NCI-H187 treated with DMSO at 0.1 percent for 48 hours (cell line): ENCODE measurements at regions not wholly inside any gene's neighbourhood (a gene's known extent, or its start where the extent isn't known, plus 50 kb on each side); places are given as distances from the start of the nearest gene placed in this dataset.
"Not testable (repeated sequence)": the region's sequence is repeated elsewhere in the genome, so short reads cannot be mapped to it uniquely, and the experiment has no call there.

Experiments
- DNase-seq: peaks from one replicate; lab custom pipeline; 2025; lab: John Stamatoyannopoulos, UW

DNA sequence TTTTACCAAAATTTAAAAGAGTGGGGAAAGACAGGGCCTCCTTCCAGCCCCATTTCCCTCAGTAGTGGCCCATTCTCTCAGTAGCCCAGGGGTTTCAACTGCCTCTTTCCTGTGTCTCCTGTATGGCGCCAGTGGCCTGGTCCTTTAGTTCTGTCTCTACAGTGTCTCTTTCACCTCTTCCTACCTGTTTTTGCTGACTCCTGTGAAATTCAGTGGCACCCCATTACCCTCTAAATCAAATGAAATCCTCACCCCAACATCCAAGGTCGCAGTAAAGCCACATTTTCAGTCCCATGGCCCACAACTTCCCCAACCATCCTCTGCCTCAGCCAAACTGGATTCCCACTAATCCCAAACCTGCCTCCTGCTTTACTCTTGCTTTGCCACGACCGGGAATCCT is 200.7 kb downstream of the IPMK start:
- no peak for DNase-seq

GRCh38 chr10:58066126-58066525 is 201.6 kb downstream of the IPMK start:
- no peak for DNase-seq

GRCh38 chr10:58065529-58065815 is 202.2 kb downstream of the IPMK start:
- no peak for DNase-seq

DNA sequence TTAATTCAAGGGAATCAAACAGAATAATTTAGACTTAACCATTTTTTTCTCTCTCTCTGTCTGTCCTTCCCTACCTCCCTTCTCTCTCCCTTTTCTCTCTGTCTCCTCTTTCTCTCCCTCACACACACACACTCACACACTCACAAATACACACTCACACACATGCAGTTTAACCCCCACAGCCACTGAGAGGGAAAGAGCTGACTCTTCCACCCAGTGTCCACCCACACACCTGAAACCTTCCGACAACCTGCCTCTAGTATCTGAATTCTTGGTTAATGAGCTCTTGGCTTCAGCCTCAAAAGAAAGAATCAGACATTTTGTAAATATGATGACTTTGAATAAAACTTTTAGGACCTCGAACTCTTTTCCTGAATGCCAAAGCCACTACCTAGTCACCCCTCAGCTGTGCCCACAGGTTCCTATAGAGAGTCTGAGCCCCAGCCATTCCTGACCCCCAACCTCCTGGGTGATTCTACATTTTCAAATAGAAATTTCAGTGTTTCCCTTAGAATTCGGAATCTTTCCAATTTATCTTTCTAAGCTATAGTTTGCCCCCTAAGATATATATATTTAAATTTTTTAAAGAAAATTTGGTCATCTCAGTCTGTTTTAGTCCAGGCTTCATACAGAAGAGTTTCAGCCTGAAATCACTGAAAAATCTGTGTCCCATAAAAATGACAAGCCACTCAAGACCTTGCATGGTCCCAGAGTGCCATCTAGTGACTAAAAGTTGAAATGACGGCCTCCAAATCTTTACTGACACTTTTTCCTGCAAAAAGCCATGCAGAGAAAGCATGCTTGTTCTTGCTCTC is 202.8 kb downstream of the IPMK start:
- no peak for DNase-seq

DNA sequence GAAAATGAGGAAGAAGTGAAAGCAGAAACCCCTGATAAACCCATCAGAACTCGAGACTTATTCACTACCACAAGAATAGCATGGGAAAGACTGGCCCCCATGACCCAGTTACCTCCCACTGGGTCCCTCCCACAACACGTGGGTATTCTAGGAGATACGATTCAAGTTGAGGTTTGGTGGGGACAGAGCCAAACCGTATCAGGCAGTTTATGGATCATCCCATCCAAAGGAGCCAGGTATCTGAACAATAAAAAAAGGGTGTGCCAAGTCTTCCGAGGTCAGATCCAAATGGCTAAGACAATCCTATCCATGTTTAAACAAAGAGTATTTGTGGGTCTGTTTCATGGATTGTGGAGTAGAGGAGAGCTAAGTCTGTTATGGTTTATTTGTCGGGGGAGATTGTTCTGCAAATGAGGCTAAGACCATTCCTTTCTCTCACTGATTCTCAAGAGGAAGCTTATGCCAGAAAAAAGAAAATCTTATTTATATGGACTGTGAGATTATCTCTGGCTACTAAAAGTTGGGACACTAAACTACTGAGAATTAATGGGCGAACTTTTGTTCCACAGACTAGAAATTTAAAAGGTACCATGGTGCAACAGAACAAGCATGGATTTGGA is 203.7 kb downstream of the IPMK start:
- no peak for DNase-seq

DNA sequence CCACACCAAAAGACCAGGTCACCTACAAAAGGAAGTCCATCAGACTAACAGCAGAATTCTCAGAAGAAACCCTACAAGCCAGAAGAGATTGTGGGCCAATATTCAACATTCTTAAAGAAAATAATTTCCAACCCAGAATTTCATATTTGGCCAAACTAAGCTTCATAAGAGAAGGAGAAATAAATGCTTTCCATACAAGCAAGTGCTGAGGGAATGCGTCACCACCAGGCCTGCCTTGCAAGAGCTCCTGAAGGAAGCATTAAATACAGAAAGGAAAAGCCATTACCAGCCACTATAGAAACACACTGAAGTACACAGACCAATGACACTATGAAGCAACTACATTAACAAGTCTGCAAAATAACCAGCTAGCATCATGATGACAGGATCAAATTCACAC is 209.0 kb downstream of the IPMK start:
- DNase-seq, result not testable (repeated sequence)

DNA sequence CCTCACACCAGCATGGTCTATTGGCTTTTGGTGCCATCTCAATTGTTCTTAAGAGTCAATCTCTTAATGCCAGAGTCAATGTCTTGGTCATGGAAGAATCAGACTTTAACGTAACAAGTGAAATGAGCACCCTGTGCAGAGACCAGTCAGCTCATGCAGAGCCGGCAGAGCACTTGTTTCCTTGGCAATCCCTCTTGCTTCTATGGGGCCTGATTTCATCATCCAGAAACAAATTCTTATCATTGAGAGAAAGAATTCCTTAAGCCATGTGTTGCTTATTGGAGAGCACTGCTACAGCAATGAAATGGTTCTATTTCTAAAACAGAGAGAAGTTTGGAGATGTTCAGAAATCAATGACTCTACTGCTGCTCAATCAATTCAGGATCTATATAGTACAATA is 212.8 kb downstream of the IPMK start:
- no peak for DNase-seq

DNA sequence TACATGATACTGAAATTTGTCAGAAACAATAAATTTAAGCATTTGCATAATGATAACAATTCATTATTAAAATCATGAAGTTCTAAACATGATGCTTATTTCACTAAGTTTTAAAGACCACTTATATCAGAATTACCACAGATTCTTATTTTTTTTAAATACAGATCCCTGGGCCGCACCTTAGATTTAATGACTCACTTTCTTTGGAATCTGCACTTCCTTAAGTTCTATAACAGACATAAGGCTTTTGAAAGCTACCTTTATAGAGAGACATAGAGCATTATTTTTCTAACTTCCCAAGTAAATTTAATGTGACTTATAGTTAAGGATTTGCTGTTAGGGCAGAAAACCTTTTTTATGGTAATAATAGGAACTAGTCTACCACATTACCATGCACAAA is 214.9 kb downstream of the IPMK start:
- no peak for DNase-seq

DNA sequence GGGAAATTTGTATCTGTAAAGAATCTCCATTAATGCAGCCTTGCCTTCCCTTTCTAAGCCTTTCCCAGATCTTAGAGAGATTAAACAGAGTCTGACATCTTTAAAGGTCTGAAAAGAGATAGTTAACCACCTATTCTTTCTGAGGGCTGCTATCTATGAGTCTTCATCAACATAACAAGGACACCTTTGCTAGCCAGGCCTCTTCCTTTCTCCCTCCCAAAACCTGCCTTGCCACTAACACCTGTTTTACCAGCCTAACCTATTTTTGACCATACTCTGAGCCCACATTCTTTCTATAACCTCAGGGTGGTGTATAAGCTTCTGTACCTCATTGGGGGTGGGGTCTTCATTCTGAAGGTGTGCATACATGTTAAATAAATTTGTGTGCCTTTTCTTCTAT is 217.1 kb downstream of the IPMK start:
- no peak for DNase-seq

DNA sequence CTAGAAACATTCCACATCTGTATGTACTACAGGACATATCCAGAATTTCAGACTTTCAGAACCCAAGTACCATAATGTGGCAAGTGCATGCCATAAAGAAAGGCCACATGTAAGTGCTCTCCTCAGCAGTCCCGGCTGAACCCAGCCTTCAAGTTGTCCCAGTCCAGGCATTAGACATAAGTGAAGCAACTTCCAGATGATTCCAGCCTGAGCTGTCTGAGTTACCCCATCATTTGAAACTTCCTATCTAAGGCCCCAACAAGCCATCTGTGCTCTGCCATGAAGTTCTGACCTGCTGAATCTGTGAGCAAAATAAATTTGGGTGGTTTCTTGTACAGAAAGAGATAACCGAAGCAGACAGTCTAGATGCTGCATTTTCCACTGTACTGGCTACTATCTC is 218.8 kb downstream of the IPMK start:
- no peak for DNase-seq

DNA sequence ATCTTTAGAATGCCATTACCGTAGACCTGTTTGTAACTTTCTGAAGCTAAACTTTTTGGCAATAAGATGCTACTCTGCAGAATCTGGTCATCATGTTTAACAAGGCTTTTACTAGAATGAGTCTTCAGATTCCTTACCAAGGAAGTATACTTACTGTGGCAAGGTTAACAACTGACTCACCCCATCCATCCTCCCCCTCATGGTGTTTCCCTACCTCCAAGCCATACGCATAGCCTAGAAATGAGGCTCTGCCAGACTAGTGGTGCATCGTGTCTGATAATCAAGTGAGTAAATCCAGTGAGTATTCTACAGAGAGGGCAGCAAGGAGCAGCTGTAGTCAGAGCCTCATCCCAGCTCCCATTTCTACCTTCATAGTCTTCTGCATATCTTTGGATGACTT is 223.6 kb downstream of the IPMK start:
- no peak for DNase-seq

- DNase-seq, result no peak
Measured at GRCh38 chr10:58041901-58042300, 225.8 kb downstream of the IPMK start.

DNA sequence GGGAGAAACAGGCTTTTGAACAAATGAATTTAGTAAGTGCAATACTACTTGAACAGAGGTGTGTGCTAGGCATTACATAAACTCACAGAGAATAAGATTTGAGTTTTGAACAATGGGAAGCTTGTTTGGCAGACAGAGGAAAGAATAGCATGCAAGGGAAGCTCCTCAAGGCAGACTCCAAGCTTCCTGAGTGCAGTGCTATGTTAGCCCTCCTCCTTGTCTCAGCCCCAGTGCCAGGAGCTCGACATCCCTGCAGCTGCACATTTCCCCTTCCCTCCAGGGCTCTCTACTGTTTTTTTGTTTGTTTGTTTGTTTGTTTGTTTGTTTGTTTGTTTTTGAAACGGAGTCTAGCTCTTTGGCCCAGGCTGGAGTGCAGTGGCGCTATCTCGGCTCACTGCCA is 237.5 kb downstream of the IPMK start:
- DNase-seq, result no peak

DNA sequence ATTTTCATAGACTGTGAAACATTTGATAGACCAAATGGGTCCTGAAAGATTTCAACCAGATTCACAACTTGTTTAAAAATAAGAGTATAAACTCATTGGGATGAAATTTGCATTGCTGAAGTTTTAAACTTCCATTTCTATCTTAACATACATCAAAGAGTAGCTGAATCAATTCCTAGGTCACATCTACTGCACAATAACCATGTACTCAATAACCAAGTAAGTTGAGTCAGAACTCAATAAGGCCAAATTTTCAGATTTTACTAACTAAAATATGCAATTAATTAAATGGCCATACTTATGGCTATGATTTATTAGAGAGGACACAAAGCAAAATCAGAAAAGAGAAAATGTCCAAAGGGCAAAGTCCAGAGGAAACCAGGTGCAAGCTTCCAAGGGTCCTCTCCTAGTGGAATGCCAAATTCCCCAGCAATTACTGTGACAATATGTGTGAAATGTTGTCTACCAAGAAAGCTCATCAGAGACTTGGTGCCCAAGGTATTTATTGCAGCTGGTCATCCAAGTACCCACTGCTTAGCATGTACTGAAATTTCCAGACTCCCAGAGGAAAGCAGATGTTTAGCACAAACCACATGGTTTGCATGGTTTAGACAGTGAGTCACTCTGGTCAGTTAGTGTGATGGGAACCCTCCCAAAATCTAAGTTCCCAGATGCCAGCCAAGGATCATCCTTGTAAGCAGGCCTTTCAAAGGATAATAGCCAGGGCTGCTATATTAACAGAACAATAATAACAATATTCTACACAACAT is 238.9 kb downstream of the IPMK start:
- DNase-seq, result no peak

GRCh38 chr10:58027426-58027825 is 240.3 kb downstream of the IPMK start:
- no peak for DNase-seq

DNA sequence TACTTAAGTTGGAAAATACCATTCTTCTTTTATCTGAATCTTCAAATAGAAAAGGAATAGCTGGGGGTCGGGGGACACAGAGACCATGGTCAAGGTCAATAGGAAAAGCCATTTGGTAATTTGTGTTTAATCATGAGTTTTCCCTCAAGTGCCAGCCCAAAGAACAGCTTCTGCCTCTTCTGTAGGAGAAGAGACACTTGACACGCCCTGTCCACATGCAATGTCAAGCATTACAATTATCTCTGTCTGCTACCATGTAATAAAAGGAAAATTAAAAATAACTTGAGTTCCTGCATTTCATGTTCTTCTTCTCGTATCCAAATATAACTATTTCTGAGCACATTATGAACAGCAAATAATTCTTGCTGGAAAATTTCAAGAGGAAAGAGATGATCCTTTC is 241.7 kb downstream of the IPMK start:
- no peak for DNase-seq

DNA sequence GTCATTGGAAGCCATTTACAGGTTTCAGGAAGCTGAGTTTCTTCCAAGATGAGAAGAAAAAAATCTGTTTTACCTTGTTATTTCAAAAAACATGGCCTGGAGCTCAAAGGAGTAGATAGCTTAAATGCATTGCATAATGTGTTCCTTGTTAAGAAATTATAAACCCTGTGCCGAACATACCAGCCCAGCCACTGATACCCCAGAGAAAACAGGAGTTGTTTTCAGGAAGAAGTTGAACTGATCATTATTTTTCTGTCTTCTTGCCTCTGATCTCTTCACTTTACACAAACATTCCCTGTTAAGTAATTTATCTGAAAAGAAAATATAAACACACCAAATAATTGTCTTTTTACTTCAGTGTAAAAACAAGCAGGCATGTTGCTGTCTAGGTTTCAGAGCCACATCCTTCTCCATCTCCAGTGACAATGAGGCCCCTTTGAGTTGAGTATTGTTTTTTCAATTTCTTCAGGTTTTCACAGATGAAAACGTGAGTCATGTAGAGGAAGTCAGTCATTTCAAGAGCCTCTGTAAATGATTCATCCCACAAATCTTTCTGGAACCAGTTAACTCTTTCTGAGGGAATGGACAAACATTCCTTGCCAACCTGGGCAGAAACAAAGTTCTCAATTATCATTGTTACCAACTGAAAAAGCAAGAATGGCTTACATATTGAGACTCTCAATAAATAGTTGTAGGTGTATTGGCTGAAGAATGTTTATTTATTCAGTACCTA is 244.2 kb downstream of the IPMK start:
- DNase-seq, result no peak

- no peak for DNase-seq
Measured at GRCh38 chr10:58019863-58020537, 247.7 kb downstream of the IPMK start.

- DNase-seq, result no peak
Measured at GRCh38 chr10:58017719-58018367, 249.9 kb downstream of the IPMK start.

GRCh38 chr10:58016614-58017013 is 251.1 kb downstream of the IPMK start:
- no peak for DNase-seq

DNA sequence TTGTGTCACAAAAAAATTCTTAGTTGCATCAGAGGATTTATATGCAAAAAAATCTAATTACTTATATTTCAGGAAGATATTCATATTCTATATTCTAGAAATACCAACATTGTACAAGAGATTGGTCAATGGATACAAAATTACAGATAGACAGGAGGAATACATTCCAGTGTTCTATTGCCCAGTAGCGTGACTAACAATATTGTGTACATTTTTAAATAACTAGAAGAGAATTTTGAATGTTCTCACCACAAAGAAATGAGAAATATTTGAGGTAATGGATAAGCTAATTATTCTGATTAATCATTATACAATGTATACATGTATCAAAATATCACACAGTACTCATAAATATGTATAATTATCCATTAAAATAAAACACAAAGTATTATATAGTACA is 253.3 kb downstream of the IPMK start:
- no peak for DNase-seq

GRCh38 chr10:58013406-58013805 is 254.3 kb downstream of the IPMK start:
- no peak for DNase-seq
